KOPT-K1 (cell line): ENCODE measurements at regions not wholly inside any gene's neighbourhood (a gene's known extent, or its start where the extent isn't known, plus 50 kb on each side); places are given as distances from the start of the nearest gene placed in this dataset.

Source experiments
- H3K27ac ChIP-seq: fragments of 200-600 bp; sonication (generic); 2 replicates; pipeline ENCODE4 v1.5.1; 2016; ENCODE audit warnings: antibody characterized with exemption, mild to moderate bottlenecking, low read depth, low read length; ENCODE audit not compliant: poor library complexity, severe bottlenecking
- H3K36me3 ChIP-seq: fragments of 200-600 bp; sonication (generic); 2 replicates; pipeline ENCODE4 v1.5.1; 2017; ENCODE audit warnings: antibody characterized with exemption, mild to moderate bottlenecking, low read length, moderate library complexity; ENCODE audit not compliant: insufficient read depth
- H3K9me3 ChIP-seq: fragments of 200-600 bp; sonication (generic); 2 replicates; pipeline ENCODE4 v1.5.1; 2017; ENCODE audit warnings: antibody characterized with exemption, low read length, mild to moderate bottlenecking; ENCODE audit not compliant: insufficient read depth, poor library complexity, severe bottlenecking

DNA sequence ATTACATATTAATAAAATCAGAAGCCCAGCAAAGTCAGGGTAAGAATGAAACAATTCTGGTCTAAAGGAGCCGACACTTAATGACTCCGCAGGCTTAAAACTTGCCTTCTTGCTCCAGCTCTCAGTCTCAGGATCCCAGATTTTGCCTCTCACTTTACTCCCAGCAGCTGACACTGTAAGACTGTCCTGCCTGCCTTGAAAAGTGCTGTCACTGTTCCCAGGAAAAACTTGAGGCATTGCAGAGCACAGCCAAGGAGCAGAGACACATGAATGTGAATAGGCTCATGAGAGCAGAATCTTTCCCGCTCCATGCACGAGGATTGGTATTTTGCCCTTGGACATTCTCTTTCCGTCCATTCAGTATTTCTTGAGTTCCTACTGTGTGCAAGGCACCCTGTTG lies 457.6 kb upstream of the ZFHX3 start:
- H3K36me3 ChIP-seq, result no peaks in the 10 kb centered on the region
- H3K9me3 ChIP-seq, result no peaks in the 10 kb centered on the region
- no peak overlapping the region for H3K27ac ChIP-seq

DNA sequence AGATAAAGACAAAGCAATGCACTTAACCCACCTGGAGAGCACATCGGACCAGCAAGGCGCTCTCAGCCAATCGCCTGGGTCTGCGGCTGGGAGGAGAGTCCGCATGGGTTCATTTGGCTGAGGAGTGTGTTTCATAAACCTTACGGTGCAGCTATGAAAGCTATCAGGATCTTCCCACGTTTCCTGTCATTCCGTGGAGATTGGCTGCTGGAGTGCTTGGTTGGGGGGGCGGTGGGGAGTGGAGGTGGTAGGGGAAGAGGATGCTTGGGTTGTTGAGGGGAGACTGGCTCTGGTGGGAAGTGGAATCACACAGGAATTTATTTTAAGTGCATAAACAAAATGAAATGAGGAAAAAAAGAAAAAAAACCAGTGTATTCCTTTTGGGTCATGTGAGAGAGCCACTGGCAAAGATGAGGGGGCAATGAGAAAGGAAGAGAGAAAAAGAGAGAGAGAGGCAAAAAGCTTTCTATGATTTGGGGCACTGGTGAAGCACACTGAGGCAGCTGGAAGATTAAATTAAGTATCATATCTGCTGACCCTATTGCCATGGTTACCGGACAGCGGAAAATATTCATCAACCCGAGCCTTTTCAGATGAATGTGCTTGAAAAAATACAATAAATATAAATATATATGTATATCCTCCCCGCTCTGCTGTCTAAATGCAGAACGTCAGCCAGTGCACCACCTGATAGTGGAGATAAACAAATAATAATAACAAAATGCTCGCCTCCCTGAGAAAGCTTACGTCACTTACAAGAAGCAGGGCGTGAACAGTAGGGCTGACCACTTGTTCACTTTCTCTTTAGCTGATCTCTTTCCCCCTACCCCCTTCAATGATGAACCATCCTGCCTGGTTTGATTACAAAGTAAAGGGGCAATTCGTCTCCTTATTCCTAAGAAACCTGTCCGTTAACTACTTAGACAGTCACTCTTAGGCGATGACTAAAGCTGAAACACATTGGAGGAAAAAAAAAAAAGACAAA lies 457.0 kb upstream of the ZFHX3 start:
- Histone ChIP-seq H3K9me3 (no peaks in the 10 kb centered on the region), H3K36me3 (no peaks in the 10 kb centered on the region), H3K27ac (no peak overlapping the region)

DNA sequence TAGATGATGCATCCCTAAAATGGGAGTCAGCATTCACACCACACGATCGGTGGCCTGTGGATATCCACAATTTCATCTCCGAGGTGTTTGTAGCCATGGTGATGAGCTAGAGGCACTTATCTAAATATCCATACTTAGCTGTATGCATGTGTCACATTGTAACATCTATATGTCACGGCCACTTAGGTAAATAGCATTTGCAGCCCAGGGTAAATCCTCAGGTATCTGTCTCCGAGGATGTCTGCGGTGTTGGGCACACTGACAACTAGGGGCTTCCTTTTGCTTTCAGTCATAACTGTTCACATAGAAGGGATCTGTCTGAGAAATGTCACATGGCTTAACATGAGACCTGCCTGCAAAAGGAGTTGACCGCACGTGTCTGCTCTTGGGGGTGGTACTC lies 455.2 kb upstream of the ZFHX3 start:
- Histone ChIP-seq H3K36me3 (no peaks in the 10 kb centered on the region), H3K9me3 (no peaks in the 10 kb centered on the region), H3K27ac (no peak overlapping the region)

DNA sequence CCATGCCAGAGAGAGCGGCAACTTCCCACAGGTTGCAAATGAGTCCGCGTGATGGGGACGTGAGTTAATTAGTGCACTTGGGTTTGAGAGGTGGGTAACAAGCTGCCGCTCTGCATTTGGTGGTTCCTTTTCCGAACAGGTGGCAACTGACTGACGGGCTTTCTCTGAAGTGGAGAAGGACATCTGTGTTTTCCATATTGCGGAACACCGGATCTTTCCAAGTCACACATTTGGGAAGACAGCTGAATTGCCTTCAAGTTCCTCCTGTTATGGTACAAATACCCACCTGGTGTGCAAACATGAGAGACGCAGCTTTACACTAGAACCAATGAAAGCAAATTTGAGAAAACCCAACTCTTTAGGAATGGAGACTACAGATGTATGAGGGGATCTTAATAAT lies 451.3 kb upstream of the ZFHX3 start:
- Histone ChIP-seq H3K36me3 (no peaks in the 10 kb centered on the region), H3K27ac (no peak overlapping the region), H3K9me3 (no peaks in the 10 kb centered on the region)

DNA sequence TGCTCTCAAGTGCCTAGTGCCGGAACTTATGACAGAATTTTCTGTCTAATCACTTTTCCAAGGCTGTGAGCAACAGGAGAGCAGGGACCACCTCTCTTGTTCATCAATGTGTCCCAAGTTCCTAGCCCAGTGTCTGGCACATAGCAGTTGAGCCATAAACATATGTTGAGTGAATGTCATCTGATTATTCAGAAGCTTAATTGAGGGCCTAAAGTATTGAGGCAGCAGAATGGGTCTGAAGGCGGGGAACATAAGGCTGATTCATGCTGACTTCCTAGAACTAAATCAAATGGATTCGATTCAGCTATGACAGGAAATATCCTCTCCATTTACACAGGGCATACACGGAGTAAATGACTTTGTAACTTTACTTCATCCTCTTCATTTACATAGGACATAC lies 438.0 kb upstream of the ZFHX3 start:
- no peak overlapping the region for H3K27ac ChIP-seq
- H3K36me3 ChIP-seq, result no peaks in the 10 kb centered on the region
- H3K9me3 ChIP-seq, result no peaks in the 10 kb centered on the region

DNA sequence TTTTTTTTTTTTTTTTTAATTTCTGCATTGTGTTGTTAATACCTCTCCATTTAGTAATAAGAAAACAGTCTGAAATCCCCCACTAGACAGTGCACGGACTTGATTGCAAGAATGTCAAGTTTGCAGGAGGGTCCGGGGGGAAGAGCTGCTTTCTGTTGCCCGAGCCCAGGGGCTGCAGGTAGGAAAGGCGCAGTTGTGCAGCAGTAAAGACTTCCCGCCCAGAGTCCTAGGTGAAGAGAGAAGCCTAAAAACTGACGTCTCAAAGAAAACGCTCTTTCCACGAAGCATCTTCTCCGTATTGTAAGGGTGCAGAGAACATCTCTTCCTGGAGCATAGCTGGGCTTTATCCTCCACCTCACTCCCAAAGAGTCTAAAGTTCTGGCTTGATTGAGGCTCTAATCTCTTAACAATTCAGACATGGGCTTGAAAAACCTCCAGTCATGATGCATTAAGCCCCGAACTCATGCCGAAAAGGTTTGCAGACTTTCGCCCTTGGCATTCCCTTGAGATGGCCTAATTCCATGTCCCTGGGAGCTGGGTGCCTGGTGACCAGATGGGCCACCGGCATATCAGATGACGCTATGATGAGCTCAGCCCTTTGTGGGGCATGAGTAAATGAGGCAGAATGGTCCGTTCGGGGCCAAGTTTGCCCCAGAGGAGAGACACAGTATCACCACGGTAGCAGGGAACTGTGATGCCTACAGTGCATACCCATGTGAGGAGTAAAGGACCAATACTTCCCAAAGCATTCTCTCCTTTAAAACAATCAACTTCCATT lies 436.2 kb upstream of the ZFHX3 start:
- no peak overlapping the region for H3K27ac ChIP-seq
- no peaks in the 10 kb centered on the region for H3K9me3 ChIP-seq
- H3K36me3 ChIP-seq, result no peaks in the 10 kb centered on the region

DNA sequence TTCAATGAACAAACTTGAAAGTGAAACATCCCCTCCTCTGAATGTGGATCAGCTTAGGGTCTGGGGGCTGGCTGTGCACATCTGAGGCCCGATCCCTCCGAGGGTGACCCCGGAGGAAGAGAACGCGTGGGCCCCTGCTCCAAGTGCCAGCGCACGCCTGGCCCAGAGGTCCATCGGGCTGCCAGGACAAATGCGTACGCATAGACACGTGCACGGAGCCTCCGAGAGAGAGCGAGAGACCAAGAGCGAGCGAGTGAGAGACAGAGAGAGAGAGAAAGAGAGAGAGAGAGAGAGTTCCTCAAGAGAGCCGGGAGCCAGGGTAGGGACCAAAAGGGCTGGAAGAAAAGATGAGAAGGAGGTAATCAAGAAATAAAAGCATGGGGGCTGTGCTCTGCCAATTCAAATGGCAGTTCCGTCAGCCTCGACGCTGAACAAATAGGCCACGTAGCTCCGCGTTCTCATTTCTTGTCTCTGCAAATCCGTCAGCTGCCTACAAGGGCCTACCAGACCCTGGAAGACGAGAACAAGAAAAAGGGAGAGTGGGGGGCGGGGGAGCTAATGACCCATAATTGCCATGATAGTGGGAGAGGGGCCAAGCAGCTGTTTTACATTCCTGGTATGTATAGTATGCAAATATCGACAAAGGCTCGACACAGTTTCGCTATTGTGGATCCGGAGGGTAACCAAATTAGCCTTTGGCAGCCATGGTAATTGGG lies 435.3 kb upstream of the ZFHX3 start:
- no peaks in the 10 kb centered on the region for H3K9me3 ChIP-seq
- no peak overlapping the region for H3K27ac ChIP-seq
- H3K36me3 ChIP-seq, result no peaks in the 10 kb centered on the region

DNA sequence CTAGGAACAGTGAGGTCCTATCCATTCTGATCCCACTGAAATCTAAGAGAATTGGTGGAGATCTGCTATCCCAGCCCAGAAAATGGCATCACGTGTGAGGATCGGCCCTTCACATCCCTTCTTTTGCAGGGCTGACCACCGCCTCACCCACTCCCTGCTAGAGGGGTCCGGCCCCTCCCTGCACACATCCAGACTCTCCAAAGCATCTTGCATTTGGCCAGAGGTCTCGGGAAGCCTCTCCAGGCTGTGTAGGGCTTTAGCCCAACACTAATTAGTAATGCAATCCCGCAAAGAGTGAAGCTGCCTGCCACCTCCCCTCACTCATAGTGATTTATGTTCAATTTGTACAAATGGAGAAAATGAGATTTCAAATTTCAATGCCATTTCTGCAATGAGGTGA lies 434.4 kb upstream of the ZFHX3 start:
- no peaks in the 10 kb centered on the region for H3K36me3 ChIP-seq
- no peak overlapping the region for H3K27ac ChIP-seq
- H3K9me3 ChIP-seq, result no peaks in the 10 kb centered on the region

DNA sequence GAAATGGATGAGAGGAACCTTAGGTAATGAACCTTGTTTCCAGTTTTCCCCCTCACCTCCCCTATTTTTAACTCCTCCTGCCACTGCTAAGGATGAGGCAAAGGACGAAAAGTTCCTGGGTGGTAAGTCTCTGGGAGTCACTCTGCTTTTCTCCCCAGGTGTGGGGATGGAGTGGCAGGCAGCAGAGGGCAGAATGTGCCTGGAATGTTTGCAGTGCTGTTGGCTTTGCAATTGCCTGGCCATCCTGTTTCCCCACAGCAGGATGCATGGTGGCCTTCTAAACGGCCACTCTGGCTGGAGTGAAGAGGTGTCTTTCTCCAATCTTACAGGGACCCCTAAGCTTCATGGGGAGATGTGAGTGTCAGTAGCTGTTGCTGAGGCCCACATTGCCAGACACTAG lies 432.5 kb upstream of the ZFHX3 start:
- no peaks in the 10 kb centered on the region for H3K9me3 ChIP-seq
- H3K36me3 ChIP-seq, result no peaks in the 10 kb centered on the region
- no peak overlapping the region for H3K27ac ChIP-seq

DNA sequence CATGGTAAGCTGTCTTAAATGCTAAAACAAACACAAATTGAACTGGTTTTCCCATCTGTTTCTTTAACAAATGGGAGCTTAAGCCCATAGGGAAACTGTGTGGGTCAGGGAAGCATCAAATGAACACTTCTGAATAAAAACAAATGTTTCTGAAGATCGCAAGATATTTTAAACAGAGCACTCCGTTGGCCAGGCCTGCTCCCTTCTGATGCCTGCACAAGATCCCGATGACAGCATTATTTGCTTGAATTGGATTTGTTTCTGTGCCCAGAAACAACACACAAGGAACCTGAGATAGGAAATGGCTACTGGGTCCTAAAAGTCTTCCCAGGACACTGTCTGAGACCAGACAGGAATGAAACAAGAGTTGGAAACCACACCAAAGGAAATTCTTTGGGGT lies 425.8 kb upstream of the ZFHX3 start:
- H3K9me3 ChIP-seq, result no peaks in the 10 kb centered on the region
- no peak overlapping the region for H3K27ac ChIP-seq
- H3K36me3 ChIP-seq, result no peaks in the 10 kb centered on the region

DNA sequence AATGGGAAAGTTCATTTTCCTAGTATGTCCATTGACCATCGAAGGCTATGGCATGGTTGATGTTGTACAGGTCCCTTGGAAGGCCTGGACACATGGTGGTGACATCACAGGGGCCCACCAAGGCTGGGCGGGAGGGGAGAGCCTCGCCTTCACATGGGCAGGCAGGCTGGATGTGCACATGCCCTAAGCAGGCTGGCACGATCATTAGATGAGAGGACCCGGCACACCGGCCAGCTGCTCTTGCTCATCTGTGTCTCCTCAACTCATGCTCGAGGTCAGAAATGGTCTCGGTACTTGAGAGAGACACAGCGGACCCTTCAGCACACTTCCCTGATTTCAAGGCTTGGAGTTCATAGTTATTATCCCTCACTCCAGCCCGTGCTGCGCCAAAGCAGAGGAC lies 416.9 kb upstream of the ZFHX3 start:
- Histone ChIP-seq H3K27ac (no peak overlapping the region), H3K36me3 (no peaks in the 10 kb centered on the region), H3K9me3 (peaks cover 11% of the 10 kb centered on the region)

DNA sequence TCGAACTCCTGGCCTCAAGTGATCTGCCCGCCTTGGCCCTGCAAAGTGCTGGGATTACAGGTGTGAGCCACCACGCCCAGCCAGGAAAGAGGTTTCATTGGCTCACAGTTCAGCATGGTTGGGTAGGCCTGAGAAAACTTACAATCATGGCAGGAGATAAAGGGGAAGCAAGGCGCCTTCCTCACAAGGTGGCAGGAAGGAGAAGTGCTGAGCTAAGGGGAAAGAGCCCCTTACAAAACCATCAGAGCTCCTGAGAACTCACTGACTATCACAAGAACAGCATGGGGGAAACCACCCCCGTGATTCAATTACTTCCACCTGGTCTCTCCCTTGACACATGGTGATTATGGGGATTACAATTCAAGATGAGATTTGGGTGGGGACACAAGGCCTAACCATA lies 411.7 kb upstream of the ZFHX3 start:
- H3K9me3 ChIP-seq, result peaks cover 8% of the 10 kb centered on the region

DNA sequence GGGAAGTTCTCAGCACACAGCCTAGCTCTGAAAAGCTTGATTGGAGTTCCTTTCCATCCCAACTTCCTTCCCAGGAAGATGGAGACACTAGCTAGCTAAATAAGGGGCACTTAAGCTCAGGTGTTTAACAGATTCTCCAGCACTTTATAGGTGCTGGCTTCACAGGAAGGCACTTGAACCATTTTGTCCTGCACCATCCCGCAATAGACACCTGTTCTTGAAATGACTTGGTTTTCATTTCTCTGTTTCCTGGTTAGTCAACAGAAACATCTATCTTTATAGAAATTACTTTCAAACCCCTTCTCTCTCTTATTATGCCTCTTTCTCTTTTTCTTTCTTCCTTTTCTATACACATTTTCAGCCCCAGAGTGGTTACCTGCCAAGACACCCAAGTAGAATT lies 409.9 kb upstream of the ZFHX3 start:
- H3K9me3 ChIP-seq, result peaks cover 7% of the 10 kb centered on the region
- no peak overlapping the region for H3K27ac ChIP-seq

More for the DNA sequence above, 411.7 kb upstream of the ZFHX3 start:
- no peak overlapping the region for H3K27ac ChIP-seq
- H3K36me3 ChIP-seq, result no peaks in the 10 kb centered on the region

DNA sequence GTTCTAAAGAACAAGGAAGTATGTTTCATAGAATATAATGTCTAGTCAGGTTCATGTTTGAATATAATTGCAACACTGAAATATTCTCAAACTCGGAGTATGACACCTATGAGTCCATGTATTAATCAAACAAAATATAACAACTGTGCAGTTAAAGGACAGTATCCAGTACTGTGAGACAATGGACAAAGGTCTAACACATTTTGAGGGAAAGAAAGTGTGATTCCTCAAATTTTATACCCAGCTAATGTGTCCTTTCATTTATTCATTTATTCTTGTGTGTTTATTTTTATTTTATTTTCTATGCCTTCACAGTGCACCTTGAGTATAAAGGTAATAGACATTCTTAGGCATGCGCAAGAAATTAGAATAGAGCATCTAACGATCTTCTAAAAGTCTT lies 401.0 kb upstream of the ZFHX3 start:
- Histone ChIP-seq H3K9me3 (peaks cover 22% of the 10 kb centered on the region), H3K36me3 (no peaks in the 10 kb centered on the region), H3K27ac (no peak overlapping the region)

More for the DNA sequence above, 409.9 kb upstream of the ZFHX3 start:
- no peaks in the 10 kb centered on the region for H3K36me3 ChIP-seq

DNA sequence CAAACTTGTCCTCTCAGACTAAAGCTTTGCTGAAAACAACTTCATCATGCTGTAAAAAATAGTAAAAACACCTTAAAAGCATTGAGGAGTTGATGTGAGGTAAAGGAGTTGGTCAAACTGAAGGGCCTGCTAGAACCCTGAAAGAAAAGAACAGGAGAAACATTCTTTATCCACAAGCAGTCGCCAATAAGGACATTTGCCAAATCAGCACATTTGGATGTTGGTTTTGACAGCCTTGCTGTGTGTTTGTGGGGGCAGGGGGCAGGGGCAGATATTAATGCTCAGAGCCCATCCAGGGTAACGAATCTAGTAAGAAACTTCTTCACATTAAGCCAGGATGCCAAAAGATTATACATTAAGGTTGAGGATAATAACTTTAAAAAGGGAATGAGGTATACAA lies 399.9 kb upstream of the ZFHX3 start:
- peaks cover 22% of the 10 kb centered on the region for H3K9me3 ChIP-seq
- no peaks in the 10 kb centered on the region for H3K36me3 ChIP-seq
- H3K27ac ChIP-seq, result no peak overlapping the region
